IMR-90 (cell line): ENCODE measurements at regions not wholly inside any gene's neighbourhood (a gene's known extent, or its start where the extent isn't known, plus 50 kb on each side); places are given as distances from the start of the nearest gene placed in this dataset.

Experiments
- CEBPB ChIP-seq: IDR thresholded peaks from 2 replicates; pipeline ENCODE4 v1.6.1; 2012; ENCODE audit warnings: low read depth, low read length, improper control_type of control experiment
- FOS ChIP-seq: fragments of 150-350 bp; IDR thresholded peaks from 2 replicates; pipeline ENCODE4 v1.6.1; 2016; ENCODE audit warnings: low read depth, low read length
- POLR2A ChIP-seq: IDR thresholded peaks from 2 replicates; pipeline ENCODE4 v1.6.1; 2012; ENCODE audit warnings: mild to moderate bottlenecking, low read depth, low read length
- RAD21 ChIP-seq: IDR thresholded peaks from 2 replicates; pipeline ENCODE4 v1.6.1; 2012; ENCODE audit warnings: low read length, improper control_type of control experiment
- RFX5 ChIP-seq: IDR thresholded peaks from 2 replicates; pipeline ENCODE4 v1.8.0; 2012; ENCODE audit warnings: low read depth, mild to moderate bottlenecking, low read length, moderate library complexity
- TF ChIP-seq, protein P1 (sequence below): conservative IDR thresholded peaks from 2 replicates; pipeline ENCODE4 v1.5.1; 2012; ENCODE audit warnings: mild to moderate bottlenecking, low read depth, low read length, improper control_type of control experiment

DNA sequence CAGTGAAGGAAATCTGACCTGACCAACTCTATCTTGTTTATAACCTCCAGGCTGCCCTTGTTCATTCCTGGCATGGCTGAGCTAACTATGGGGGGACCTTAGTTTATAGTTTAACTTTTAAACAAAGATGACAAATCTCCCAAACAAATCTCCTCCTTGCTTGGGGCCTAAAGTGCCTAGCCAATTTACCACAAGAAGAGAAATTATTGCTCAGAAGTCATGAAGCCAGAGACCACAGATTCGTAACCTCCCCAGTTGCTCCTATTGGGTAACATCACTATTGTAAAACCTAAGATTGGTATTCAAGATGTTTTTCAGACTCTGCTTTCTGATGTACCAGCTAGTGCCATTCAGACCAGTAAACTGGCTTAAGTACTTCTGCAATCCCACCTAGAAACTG lies 649.4 kb upstream of the SLC8A1 start:
- TF ChIP-seq, protein P1, sequence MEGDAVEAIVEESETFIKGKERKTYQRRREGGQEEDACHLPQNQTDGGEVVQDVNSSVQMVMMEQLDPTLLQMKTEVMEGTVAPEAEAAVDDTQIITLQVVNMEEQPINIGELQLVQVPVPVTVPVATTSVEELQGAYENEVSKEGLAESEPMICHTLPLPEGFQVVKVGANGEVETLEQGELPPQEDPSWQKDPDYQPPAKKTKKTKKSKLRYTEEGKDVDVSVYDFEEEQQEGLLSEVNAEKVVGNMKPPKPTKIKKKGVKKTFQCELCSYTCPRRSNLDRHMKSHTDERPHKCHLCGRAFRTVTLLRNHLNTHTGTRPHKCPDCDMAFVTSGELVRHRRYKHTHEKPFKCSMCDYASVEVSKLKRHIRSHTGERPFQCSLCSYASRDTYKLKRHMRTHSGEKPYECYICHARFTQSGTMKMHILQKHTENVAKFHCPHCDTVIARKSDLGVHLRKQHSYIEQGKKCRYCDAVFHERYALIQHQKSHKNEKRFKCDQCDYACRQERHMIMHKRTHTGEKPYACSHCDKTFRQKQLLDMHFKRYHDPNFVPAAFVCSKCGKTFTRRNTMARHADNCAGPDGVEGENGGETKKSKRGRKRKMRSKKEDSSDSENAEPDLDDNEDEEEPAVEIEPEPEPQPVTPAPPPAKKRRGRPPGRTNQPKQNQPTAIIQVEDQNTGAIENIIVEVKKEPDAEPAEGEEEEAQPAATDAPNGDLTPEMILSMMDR: no peak
- TF ChIP-seq FOS: no peak
- no peak for TF ChIP-seq POLR2A
- no peak for TF ChIP-seq RAD21
- TF ChIP-seq RFX5: no peak
- TF ChIP-seq CEBPB: no peak
